ENCODE measurements at regions not wholly inside any gene's neighbourhood (a gene's known extent, or its start where the extent isn't known, plus 50 kb on each side); places are given as distances from the start of the nearest gene placed in this dataset.

- WGBS, 2 donors = 82 to 84% methylated on average over 13 of the region's 13 CpGs
- no peak for DNase-seq
These were observed 129.3 kb upstream of the IER5L start for GRCh38 chr9:129307227-129307970.

DNA sequence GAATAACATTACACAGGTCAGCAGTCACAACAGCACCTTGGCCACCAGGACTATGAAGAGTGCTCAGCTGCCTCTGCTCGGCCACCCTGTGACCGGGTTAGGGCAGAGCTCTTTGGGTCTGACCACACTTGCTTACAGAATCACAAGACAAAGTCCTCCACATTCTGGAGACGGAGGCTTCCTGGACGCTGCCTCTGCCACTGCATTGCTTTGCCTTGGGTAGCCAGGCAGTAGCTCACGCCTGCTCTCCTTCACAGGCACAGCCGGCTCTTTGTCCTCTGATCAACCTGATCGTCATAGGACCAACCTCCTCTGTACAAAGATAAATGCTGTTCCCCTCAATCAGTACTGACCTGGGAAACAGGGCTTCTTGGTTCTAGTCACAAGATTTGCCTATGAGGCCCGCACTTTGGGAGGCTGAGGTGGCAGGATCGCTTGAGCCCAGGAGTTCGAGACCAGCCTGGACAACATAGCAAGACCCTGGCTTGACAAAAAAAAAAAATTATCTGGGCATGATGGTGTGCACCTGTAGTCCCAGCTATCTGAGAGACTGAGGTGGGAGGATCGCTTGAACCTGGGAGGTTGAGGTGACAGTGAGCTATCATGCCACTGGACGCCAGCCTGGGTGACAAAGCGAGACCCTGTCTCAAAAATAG, 128.4 kb upstream of the IER5L start:
- H3K4me3 ChIP-seq = no peak overlapping the region
- H3K9ac ChIP-seq (ENCODE audit: insufficient read depth in 1 of 2, low read length in 2 of 2) = no peak overlapping the region
- TF ChIP-seq, protein P1, sequence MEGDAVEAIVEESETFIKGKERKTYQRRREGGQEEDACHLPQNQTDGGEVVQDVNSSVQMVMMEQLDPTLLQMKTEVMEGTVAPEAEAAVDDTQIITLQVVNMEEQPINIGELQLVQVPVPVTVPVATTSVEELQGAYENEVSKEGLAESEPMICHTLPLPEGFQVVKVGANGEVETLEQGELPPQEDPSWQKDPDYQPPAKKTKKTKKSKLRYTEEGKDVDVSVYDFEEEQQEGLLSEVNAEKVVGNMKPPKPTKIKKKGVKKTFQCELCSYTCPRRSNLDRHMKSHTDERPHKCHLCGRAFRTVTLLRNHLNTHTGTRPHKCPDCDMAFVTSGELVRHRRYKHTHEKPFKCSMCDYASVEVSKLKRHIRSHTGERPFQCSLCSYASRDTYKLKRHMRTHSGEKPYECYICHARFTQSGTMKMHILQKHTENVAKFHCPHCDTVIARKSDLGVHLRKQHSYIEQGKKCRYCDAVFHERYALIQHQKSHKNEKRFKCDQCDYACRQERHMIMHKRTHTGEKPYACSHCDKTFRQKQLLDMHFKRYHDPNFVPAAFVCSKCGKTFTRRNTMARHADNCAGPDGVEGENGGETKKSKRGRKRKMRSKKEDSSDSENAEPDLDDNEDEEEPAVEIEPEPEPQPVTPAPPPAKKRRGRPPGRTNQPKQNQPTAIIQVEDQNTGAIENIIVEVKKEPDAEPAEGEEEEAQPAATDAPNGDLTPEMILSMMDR (IDR thresholded peaks at IDR 0.05; ENCODE audit: control extremely low read depth, extremely low read depth) = no peak
- WGBS, 2 donors = 90 to 93% methylated on average over 13 of the region's 13 CpGs
- H3K27ac ChIP-seq (ENCODE audit: low read depth in 1 of 2, low read length in 1 of 2) = no peak overlapping the region
- no peaks in the 10 kb centered on the region for H3K27me3 ChIP-seq (ENCODE audit: control insufficient read depth in 3 of 3, insufficient read depth in 3 of 3, low read length in 2 of 3)
- ATAC-seq (ENCODE audit: insufficient read depth, low FRiP score) (no peak), DNase-seq (no peak)
- H3K36me3 ChIP-seq (ENCODE audit: control insufficient read depth in 4 of 4, insufficient read depth in 4 of 4, low read length in 4 of 4) = no peaks in the 10 kb centered on the region
- H3K9me3 ChIP-seq (ENCODE audit: control insufficient read depth in 4 of 4, insufficient read depth in 3 of 4, low read length in 3 of 4) = peaks cover 0 to 3% (median 0%) of the 10 kb centered on the region in 4 donors
- no peaks in the 10 kb centered on the region for H3K4me1 ChIP-seq (ENCODE audit: control insufficient read depth in 5 of 5, insufficient read depth in 5 of 5, low read length in 5 of 5)

More at GRCh38 chr9:129307227-129307970, 129.3 kb upstream of the IER5L start:
- Histone ChIP-seq H3K27me3 (ENCODE audit: control insufficient read depth in 3 of 3, insufficient read depth in 3 of 3, low read length in 2 of 3) (no peaks in the 10 kb centered on the region), H3K27ac (ENCODE audit: low read depth in 1 of 2, low read length in 1 of 2) (no peak overlapping the region), H3K4me3 (no peak overlapping the region), H3K4me1 (ENCODE audit: control insufficient read depth in 5 of 5, insufficient read depth in 5 of 5, low read length in 5 of 5) (peaks cover 0 to 1% (median 0%) of the 10 kb centered on the region in 5 donors), H3K36me3 (ENCODE audit: control insufficient read depth in 4 of 4, insufficient read depth in 4 of 4, low read length in 4 of 4) (no peaks in the 10 kb centered on the region), H3K9me3 (ENCODE audit: control insufficient read depth in 4 of 4, insufficient read depth in 3 of 4, low read length in 3 of 4) (peaks cover 0 to 3% (median 0%) of the 10 kb centered on the region in 4 donors), H3K9ac (ENCODE audit: insufficient read depth in 1 of 2, low read length in 2 of 2) (peak overlapping the region in 1 of 2 donors; percentile 5)
- TF ChIP-seq, protein P1 (IDR thresholded peaks at IDR 0.05; ENCODE audit: control extremely low read depth, extremely low read depth) = no peak
- no peak for ATAC-seq (ENCODE audit: insufficient read depth, low FRiP score)

DNA sequence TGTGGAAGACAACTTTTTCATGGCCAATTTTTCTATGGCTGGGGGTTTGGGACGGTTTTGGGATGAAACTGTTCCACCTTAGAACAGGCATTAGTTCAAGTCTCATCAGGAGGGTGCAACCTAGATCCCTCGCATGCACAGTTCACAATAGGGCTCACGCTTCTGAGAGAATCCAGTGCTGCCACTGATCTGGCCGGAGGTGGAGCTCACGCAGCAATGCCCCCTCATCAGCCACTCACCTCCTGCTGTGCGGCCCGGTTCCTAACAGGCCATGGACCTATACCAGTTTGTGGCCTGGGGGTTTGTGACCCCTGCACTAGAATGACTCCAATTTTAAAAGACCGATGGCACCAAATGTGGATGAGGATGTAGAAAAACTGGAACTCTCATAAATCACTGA, 127.2 kb upstream of the IER5L start:
- Histone ChIP-seq H3K36me3 (ENCODE audit: control insufficient read depth in 4 of 4, insufficient read depth in 4 of 4, low read length in 4 of 4) (no peaks in the 10 kb centered on the region), H3K9ac (ENCODE audit: insufficient read depth in 1 of 2, low read length in 2 of 2) (no peak overlapping the region), H3K4me3 (no peak overlapping the region), H3K27ac (ENCODE audit: low read depth in 1 of 2, low read length in 1 of 2) (no peak overlapping the region), H3K9me3 (ENCODE audit: control insufficient read depth in 4 of 4, insufficient read depth in 3 of 4, low read length in 3 of 4) (peaks cover 0 to 3% (median 0%) of the 10 kb centered on the region in 4 donors), H3K27me3 (ENCODE audit: control insufficient read depth in 3 of 3, insufficient read depth in 3 of 3, low read length in 2 of 3) (no peaks in the 10 kb centered on the region), H3K4me1 (ENCODE audit: control insufficient read depth in 5 of 5, insufficient read depth in 5 of 5, low read length in 5 of 5) (no peaks in the 10 kb centered on the region)
- no peak for ATAC-seq (ENCODE audit: insufficient read depth, low FRiP score)
- DNase-seq = no peak
- TF ChIP-seq, protein P1 (IDR thresholded peaks at IDR 0.05; ENCODE audit: control extremely low read depth, extremely low read depth) = no peak
- WGBS, 2 donors = 88 to 91% methylated on average over 8 of the region's 8 CpGs

Measured in lung (tissue), 11 donors.